ENCODE measurements at regions not wholly inside any gene's neighbourhood (a gene's known extent, or its start where the extent isn't known, plus 50 kb on each side); places are given as distances from the start of the nearest gene placed in this dataset.

DNA sequence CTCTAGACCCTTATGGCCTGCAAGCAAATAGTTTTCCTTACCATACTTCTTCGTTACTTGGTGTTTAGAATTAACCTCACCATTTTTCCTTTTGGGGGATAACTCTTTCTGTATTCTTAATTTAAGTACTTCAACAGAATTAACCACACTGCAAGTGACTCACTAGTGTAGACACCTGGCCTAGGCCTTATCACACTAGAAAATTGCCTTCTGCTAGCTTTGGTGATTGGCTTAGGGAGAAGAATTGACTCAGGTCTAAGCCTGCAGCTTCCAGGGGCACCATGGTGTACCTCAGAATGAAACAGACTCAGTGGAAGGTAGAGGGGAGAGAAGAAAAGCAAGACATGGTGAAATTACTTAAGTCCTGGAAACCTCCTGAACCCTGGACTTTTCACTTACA lies 112.8 kb upstream of the HMHB1 start:
- no peak for TF ChIP-seq NFIB (CRISPR knock-in tag; IDR thresholded peaks at IDR 0.05; ENCODE audit: borderline replicate concordance)
- TF ChIP-seq, protein P1, sequence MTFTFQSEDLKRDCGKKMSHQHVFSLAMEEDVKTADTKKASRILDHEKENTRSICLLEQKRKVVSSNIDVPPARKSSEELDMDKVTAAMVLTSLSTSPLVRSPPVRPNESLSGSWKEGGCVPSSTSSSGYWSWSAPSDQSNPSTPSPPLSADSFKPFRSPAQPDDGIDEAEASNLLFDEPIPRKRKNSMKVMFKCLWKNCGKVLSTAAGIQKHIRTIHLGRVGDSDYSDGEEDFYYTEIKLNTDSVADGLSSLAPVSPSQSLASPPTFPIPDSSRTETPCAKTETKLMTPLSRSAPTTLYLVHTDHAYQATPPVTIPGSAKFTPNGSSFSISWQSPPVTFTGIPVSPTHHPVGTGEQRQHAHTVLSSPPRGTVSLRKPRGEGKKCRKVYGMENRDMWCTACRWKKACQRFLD (CRISPR knock-in tag; IDR thresholded peaks at IDR 0.05; ENCODE audit: borderline replicate concordance), result no peak
- TF ChIP-seq, protein P2, sequence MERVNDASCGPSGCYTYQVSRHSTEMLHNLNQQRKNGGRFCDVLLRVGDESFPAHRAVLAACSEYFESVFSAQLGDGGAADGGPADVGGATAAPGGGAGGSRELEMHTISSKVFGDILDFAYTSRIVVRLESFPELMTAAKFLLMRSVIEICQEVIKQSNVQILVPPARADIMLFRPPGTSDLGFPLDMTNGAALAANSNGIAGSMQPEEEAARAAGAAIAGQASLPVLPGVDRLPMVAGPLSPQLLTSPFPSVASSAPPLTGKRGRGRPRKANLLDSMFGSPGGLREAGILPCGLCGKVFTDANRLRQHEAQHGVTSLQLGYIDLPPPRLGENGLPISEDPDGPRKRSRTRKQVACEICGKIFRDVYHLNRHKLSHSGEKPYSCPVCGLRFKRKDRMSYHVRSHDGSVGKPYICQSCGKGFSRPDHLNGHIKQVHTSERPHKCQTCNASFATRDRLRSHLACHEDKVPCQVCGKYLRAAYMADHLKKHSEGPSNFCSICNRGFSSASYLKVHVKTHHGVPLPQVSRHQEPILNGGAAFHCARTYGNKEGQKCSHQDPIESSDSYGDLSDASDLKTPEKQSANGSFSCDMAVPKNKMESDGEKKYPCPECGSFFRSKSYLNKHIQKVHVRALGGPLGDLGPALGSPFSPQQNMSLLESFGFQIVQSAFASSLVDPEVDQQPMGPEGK (CRISPR knock-in tag; IDR thresholded peaks at IDR 0.05), result no peak

All from HepG2 (cell line).